Tibial nerve (tissue), 4 donors: ENCODE measurements at regions not wholly inside any gene's neighbourhood (a gene's known extent, or its start where the extent isn't known, plus 50 kb on each side); places are given as distances from the start of the nearest gene placed in this dataset.

Experiments used
- CTCF ChIP-seq, 5 experiments: fragments of 200-600 bp in 3 of 5; fragments of 450-650 bp in 2 of 5; sonication (generic) in 3 of 5; IDR thresholded peaks; one replicate each; pipeline ENCODE4 v1.5.1; 2016 to 2019; ENCODE audit warnings: antibody characterized with exemption in 5 of 5, mild to moderate bottlenecking in 3 of 5, moderate library complexity in 2 of 5
- EP300 ChIP-seq, 2 donors: sonication (generic); formaldehyde crosslinking; IDR thresholded peaks; one replicate each; pipeline ENCODE4 v1.6.1; 2017; ENCODE audit warnings: antibody characterized with exemption in 2 of 2, mild to moderate bottlenecking in 1 of 2

GRCh38 chr18:53649621-53650020, 574.8 kb downstream of the MBD2 start:
- TF ChIP-seq EP300 (IDR thresholded peaks at IDR 0.05): no peak
- TF ChIP-seq CTCF (IDR thresholded peaks at IDR 0.05): no peak
